ENCODE measurements at regions not wholly inside any gene's neighbourhood (a gene's known extent, or its start where the extent isn't known, plus 50 kb on each side); places are given as distances from the start of the nearest gene placed in this dataset.

GRCh38 chr7:23909426-23909825 is 199.4 kb downstream of the STK31 start:
- no peak for DNase-seq (ENCODE audit: low spot score in 2 of 2)
- WGBS, 2 donors = 30 to 33% methylated on average over 1 of the region's 1 CpG
- TF ChIP-seq CTCF (IDR thresholded peaks at IDR 0.05) = no peak
- TF ChIP-seq POLR2A (IDR thresholded peaks at IDR 0.05) = no peak
- H3K4me3 ChIP-seq (ENCODE audit: low read depth, poor library complexity, severe bottlenecking) = no peak overlapping the region
- intact Hi-C loops (cut with DNase I; ENCODE audit: low total_unique reads) = no loop called here

- no peak for DNase-seq (ENCODE audit: low spot score in 2 of 2)
- 77 to 78% methylated on average over 2 of the region's 2 CpGs for WGBS, 2 donors
- no peak overlapping the region for H3K4me3 ChIP-seq (ENCODE audit: low read depth, poor library complexity, severe bottlenecking)
- TF ChIP-seq CTCF (IDR thresholded peaks at IDR 0.05) (no peak), POLR2A (IDR thresholded peaks at IDR 0.05) (no peak)
- intact Hi-C loops (cut with DNase I; ENCODE audit: low total_unique reads) = no loop called here
These were observed 202.0 kb downstream of the STK31 start for GRCh38 chr7:23912065-23912464.

- WGBS, 2 donors = 69 to 71% methylated on average over 2 of the region's 2 CpGs
- no peak for DNase-seq (ENCODE audit: low spot score in 2 of 2)
- H3K4me3 ChIP-seq (ENCODE audit: low read depth, poor library complexity, severe bottlenecking) = no peak overlapping the region
- no peak for TF ChIP-seq POLR2A (IDR thresholded peaks at IDR 0.05)
- no peak for TF ChIP-seq CTCF (IDR thresholded peaks at IDR 0.05)
- intact Hi-C loops (cut with DNase I; ENCODE audit: low total_unique reads) = no loop called here
These were observed 203.0 kb downstream of the STK31 start for GRCh38 chr7:23913016-23913415.

DNA sequence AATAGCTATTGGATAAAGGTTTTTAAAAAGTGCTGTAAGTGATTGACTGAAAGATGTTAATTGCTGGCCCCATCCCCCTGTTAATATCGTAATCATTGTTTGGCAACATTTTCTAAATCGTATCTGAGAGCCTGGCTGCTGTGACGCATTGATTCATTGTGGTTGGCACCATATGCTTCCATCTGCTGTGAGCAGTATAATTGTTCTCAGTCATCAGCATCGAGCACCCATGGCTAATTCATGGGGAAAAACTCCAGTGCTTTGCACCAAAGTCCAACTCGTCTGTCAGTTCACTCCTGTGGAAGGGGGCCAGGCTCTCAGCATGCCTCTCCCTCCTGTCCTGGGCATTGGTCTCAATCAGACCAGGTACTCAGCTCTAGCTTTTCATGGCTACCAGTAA is 205.2 kb downstream of the STK31 start:
- no peak for DNase-seq (ENCODE audit: low spot score in 2 of 2)
- intact Hi-C loops (cut with DNase I; ENCODE audit: low total_unique reads) = no loop called here
- 46 to 52% methylated on average over 5 of the region's 5 CpGs for WGBS, 2 donors
- H3K4me3 ChIP-seq (ENCODE audit: low read depth, poor library complexity, severe bottlenecking) = no peak overlapping the region
- TF ChIP-seq POLR2A (IDR thresholded peaks at IDR 0.05) (no peak), CTCF (IDR thresholded peaks at IDR 0.05) (no peak)

DNA sequence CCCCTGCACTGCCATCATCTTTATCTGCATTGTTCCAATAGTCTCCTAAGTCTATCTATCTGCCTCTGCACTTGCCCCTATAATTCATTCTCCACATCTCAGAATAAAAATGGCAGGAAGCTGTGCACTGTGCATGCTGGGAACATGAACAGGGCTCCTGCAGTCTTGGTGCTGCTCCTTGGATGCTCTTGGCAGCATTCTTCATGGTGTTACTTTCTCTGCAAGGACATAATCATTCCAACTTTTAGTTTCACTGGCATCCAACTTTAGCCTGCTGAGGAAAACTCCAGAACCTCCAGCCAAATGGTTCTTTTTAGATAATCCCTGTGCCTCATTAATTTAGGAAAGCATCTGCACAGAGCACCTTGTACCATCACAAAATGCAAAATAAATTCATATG is 208.3 kb downstream of the STK31 start:
- no peak for DNase-seq (ENCODE audit: low spot score in 2 of 2)
- TF ChIP-seq CTCF (IDR thresholded peaks at IDR 0.05) (no peak), POLR2A (IDR thresholded peaks at IDR 0.05) (no peak)
- no peak overlapping the region for H3K4me3 ChIP-seq (ENCODE audit: low read depth, poor library complexity, severe bottlenecking)
- intact Hi-C loops (cut with DNase I; ENCODE audit: low total_unique reads) = no loop called here

- DNase-seq (ENCODE audit: low spot score in 2 of 2) = no peak
- TF ChIP-seq CTCF (IDR thresholded peaks at IDR 0.05) (no peak), POLR2A (IDR thresholded peaks at IDR 0.05) (no peak)
- intact Hi-C loops (cut with DNase I; ENCODE audit: low total_unique reads) = no loop called here
- no peak overlapping the region for H3K4me3 ChIP-seq (ENCODE audit: low read depth, poor library complexity, severe bottlenecking)
These were observed 208.8 kb downstream of the STK31 start for GRCh38 chr7:23918856-23919255.

Measured in lower leg skin (tissue), 4 donors.